ENCODE measurements at regions not wholly inside any gene's neighbourhood (a gene's known extent, or its start where the extent isn't known, plus 50 kb on each side); places are given as distances from the start of the nearest gene placed in this dataset.
A peak's percentile ranks its signal among the peaks of the same experiment; 100 is the strongest.
"Not testable (repeated sequence)": the region's sequence is repeated elsewhere in the genome, so short reads cannot be mapped to it uniquely, and the experiment has no call there.

- no peak for DNase-seq (ENCODE audit: low read depth)
- TF ChIP-seq CTCF (IDR thresholded peaks at IDR 0.05; ENCODE audit: low read depth, low read length, missing control alignments): no peak
- H3K4me3 ChIP-seq (ENCODE audit: low read depth, low read length): no peak overlapping the region
Measured at GRCh38 chr4:163256680-163257343, 75.6 kb downstream of the NPY1R start.

- no peak for DNase-seq (ENCODE audit: low read depth)
- H3K4me3 ChIP-seq (ENCODE audit: low read depth, low read length): no peak overlapping the region
- TF ChIP-seq CTCF (IDR thresholded peaks at IDR 0.05; ENCODE audit: low read depth, low read length, missing control alignments): peak; percentile 22
Measured at GRCh38 chr4:163251204-163251603, 81.2 kb downstream of the NPY1R start.

GRCh38 chr4:163249042-163249441 is 82.4 kb upstream of the NAF1 start:
- no peak for DNase-seq (ENCODE audit: low read depth)
- no peak overlapping the region for H3K4me3 ChIP-seq (ENCODE audit: low read depth, low read length)
- no peak for TF ChIP-seq CTCF (IDR thresholded peaks at IDR 0.05; ENCODE audit: low read depth, low read length, missing control alignments)

DNA sequence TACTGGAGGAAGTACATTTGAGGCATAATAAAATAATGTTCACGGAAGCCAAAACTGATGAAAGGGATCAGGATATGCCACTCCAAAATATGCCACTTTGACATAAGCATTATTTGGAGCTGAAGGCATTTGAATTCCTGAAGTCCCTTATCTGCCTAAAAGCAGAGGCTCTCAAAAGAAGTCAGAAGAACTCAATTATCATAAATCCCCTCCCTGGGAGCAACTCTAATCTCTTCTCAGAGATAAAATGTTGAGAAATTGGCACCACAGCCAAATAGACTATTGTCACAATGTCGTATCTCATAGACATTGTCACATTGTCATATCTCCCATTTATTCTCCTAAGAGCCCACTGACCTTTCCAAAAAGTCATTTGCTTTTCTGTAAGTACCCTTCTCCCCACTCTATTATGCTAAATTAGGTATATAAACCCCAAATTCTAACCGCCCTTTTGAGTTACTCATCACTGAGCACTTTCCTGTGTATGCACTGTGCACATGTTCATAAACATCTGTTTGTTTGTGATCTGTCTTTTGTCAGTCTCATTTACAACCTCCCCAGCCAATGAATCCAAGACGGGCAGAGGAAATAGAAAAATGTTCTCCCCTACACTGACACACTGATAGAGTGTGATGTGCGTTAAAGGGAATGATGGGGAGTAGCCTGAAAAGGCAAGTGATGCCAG is 78.5 kb upstream of the NAF1 start:
- TF ChIP-seq CTCF (IDR thresholded peaks at IDR 0.05; ENCODE audit: low read depth, low read length, missing control alignments): no peak
- no peak overlapping the region for H3K4me3 ChIP-seq (ENCODE audit: low read depth, low read length)
- no peak for DNase-seq (ENCODE audit: low read depth)

DNA sequence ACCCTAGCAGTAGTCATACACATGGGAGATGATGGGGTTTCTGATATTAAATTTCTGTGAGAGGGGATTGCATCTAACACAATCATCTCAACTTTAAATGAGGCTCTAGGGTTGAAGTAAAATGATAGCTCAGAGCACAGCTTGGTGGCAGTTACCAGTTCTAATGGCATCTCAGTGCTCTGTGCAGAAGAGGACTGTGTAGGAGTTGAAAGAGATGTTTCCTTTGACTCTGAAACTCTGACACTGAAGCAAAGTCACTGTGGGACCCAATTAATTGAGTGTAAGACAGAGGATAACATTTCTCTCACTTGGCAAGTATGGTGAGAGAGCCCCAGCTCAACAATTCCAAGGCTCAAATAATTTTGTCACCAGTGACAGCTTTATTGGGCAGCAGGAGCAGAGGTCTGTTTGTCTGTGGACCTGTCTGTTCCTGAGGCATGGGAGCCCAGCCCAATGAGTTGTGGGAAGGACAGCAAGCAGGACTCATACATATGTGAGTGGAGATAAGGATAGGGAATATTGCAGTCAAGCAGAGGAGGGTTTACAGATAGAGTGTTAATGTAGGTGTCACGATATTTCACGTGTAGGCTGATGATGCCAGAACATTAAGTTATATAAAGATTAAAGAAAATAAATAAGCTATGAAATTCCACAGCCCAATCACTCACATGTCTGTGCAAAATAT is 76.7 kb upstream of the NAF1 start:
- H3K4me3 ChIP-seq (ENCODE audit: low read depth, low read length): no peak overlapping the region
- DNase-seq (ENCODE audit: low read depth): no peak
- TF ChIP-seq CTCF (IDR thresholded peaks at IDR 0.05; ENCODE audit: low read depth, low read length, missing control alignments): no peak

DNA sequence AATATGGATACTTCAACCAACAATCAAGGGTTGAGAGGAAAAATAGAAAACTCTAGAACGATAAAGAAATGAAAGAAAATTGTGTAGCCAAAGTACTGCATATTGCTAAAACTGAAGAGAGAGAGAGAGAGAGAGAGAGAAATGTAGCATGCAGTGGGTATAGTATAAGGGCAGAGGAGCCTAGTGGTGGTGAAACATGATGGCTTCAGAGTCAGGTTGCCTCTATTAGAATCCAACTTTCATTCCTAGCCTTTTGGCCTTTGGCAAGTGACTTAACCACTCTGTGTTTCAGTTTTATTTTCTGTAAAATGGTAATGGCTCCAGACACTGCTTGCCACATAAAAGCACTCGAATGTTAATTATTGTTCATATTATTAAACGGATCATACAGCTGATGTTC is 71.2 kb upstream of the NAF1 start:
- DNase-seq (ENCODE audit: low read depth): no peak
- TF ChIP-seq CTCF (IDR thresholded peaks at IDR 0.05; ENCODE audit: low read depth, low read length, missing control alignments): no peak
- no peak overlapping the region for H3K4me3 ChIP-seq (ENCODE audit: low read depth, low read length)

DNA sequence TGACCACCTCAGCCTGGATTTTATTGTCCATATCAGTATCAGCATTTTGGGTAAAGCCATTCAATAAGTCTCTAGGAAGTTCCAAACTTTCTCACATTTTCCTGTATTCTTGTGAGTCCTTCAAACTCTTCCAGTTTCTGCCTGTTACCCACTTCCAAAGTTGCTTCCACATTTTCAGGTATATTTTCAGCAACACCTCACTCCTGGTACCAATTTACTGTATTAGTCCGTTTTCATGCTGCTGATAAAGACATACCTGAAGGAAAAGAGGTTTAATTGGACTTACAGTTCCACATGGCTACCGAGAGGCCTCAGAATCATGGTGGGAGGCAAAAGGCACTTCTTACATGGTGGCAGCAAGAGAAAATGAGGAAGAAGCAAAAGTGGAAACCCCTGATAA is 69.7 kb upstream of the NAF1 start:
- not testable (repeated sequence) for DNase-seq (ENCODE audit: low read depth); H3K4me3 ChIP-seq (ENCODE audit: low read depth, low read length)

Data from GM12864 (cell line).